Common myeloid progenitor, CD34-positive (primary cell): ENCODE measurements at regions not wholly inside any gene's neighbourhood (a gene's known extent, or its start where the extent isn't known, plus 50 kb on each side); places are given as distances from the start of the nearest gene placed in this dataset.

Experiments
- CTCF ChIA-PET: fragments of 350-600 bp; sonication (Branson Sonifier 250); formaldehyde crosslinking; loops from one replicate; lab custom pipeline; 2021; ENCODE audit warnings: antibody characterized with exemption; lab: Charles Lee
- POLR2A ChIA-PET: fragments of 350-600 bp; sonication (Branson Sonifier 250); formaldehyde crosslinking; loops from one replicate; lab custom pipeline; 2021; ENCODE audit warnings: antibody characterized with exemption; lab: Charles Lee
- DNase-seq, 3 donors: peaks; one replicate each; pipeline versions ENCODE4 v3.0.0 to v3.0.0-alpha.2; 2013
- H3K27ac ChIP-seq, 2 experiments: 1 replicate in 1 of 2; 2 replicates in 1 of 2; pipeline ENCODE4 v1.7.0; 2013; ENCODE audit warnings: inconsistent platforms in 2 of 2, low read length in 2 of 2, mild to moderate bottlenecking in 2 of 2, low read depth in 1 of 2, moderate library complexity in 1 of 2; ENCODE audit not compliant: severe bottlenecking in 2 of 2, insufficient read depth in 1 of 2, poor library complexity in 1 of 2
- H3K27me3 ChIP-seq, 5 experiments: replicated peaks in 2 of 5; 1 replicate in 3 of 5; 2 replicates in 2 of 5; pipeline versions ENCODE4 v1.6.1 to v1.7.0; 2013; ENCODE audit warnings: low read length in 4 of 5, mild to moderate bottlenecking in 2 of 5, moderate library complexity in 2 of 5, inconsistent platforms in 1 of 5; ENCODE audit not compliant: insufficient read depth in 5 of 5, control insufficient read depth in 4 of 5
- H3K36me3 ChIP-seq, 4 experiments: 1 replicate in 2 of 4; 2 replicates in 2 of 4; pipeline versions ENCODE4 v1.6.1 to v1.7.0; 2013; ENCODE audit warnings: low read length in 3 of 4, control low read depth in 1 of 4, mild to moderate bottlenecking in 1 of 4; ENCODE audit not compliant: control insufficient read depth in 4 of 4, insufficient read depth in 4 of 4
- H3K4me1 ChIP-seq, 4 experiments: 1 replicate in 3 of 4; 2 replicates in 1 of 4; pipeline versions ENCODE4 v1.6.1 to v1.7.1; 2013; ENCODE audit warnings: low read length in 3 of 4, mild to moderate bottlenecking in 3 of 4, control low read depth in 1 of 4, inconsistent platforms in 1 of 4, moderate library complexity in 1 of 4; ENCODE audit not compliant: control insufficient read depth in 4 of 4, insufficient read depth in 4 of 4; ENCODE audit errors: control extremely low read depth in 1 of 4
- H3K4me3 ChIP-seq, 7 experiments: 1 replicate in 4 of 7; 2 replicates in 3 of 7; pipeline versions ENCODE4 v1.5.1 to v1.7.0; 2013; ENCODE audit warnings: mild to moderate bottlenecking in 7 of 7, low read length in 6 of 7, moderate library complexity in 6 of 7, inconsistent platforms in 2 of 7, low read depth in 2 of 7, control low read depth in 1 of 7; ENCODE audit not compliant: insufficient read depth in 4 of 7, control insufficient read depth in 1 of 7; ENCODE audit errors: extremely low read depth in 1 of 7
- H3K9me3 ChIP-seq, 5 experiments: 1 replicate in 4 of 5; 2 replicates in 1 of 5; pipeline versions ENCODE4 v1.6.1 to v1.7.1; 2013; ENCODE audit warnings: low read length in 4 of 5, mild to moderate bottlenecking in 2 of 5, inconsistent platforms in 1 of 5, low read depth in 1 of 5, moderate library complexity in 1 of 5; ENCODE audit not compliant: control insufficient read depth in 4 of 5, insufficient read depth in 2 of 5; ENCODE audit errors: control extremely low read depth in 1 of 5
- WGBS: methylation state at CpG from one replicate; pipeline ENCODE4 v1.1.5; 2013; ENCODE audit not compliant: insufficient coverage; 5-methylcytosine and 5-hydroxymethylcytosine counted together

DNA sequence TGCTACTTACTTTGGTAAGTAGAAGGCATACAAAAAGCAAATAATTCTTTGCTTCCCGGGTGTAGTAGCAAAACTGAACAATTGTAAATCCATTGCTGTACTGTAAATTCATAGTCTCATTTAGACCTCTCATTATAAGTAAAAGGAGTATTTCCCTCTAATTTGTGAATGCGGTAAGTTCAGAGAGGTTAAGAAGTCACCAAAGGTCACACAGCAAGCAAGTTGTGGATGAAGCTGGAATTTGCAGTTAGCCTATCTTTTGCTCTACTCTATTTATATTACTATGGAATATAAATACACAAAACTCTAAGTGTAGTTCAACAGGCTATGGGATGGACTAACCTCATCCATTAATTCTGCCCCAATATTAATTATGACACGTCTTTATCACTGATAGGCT lies 508.3 kb downstream of the MCTP2 start:
- CTCF ChIA-PET = no interaction called here

DNA sequence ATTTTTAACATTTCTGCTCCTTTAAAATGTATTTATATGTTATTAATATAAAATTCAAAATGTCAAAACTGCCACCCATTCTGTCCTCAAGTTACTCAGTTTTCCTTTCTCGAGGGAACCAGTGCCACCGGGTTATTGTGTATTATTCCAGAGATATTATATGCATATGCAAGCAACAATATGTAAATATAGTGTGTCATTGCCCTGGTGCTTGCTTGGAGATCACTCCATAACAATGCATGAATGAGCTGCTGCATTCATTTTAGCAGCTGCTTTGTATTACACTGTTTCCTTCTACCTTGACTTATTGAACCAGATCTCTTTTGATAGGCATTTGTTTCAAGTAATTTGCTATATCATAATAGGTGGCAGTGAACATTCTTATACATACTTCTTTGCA lies 509.1 kb downstream of the MCTP2 start:
- Histone ChIP-seq H3K27me3 (peaks cover 0 to 24% (median 10%) of the 10 kb centered on the region in 5 experiments), H3K4me1 (no peaks in the 10 kb centered on the region), H3K9me3 (peaks cover 0 to 3% (median 0%) of the 10 kb centered on the region in 5 experiments), H3K4me3 (no peak overlapping the region), H3K27ac (no peak overlapping the region), H3K36me3 (no peaks in the 10 kb centered on the region)
- ChIA-PET POLR2A (no interaction called here), CTCF (no interaction called here)
- DNase-seq = no peak
- no CpG with 5 or more reads among the region's 2 CpGs for WGBS

More for the DNA sequence above, 508.3 kb downstream of the MCTP2 start:
- 100% methylated on average over 1 of the region's 3 CpGs for WGBS
- no peaks in the 10 kb centered on the region for H3K4me1 ChIP-seq
- peaks cover 0 to 22% (median 10%) of the 10 kb centered on the region in 5 experiments for H3K27me3 ChIP-seq
- no peaks in the 10 kb centered on the region for H3K36me3 ChIP-seq
- peaks cover 0 to 3% (median 0%) of the 10 kb centered on the region in 5 experiments for H3K9me3 ChIP-seq
- H3K27ac ChIP-seq = no peak overlapping the region
- POLR2A ChIA-PET = no interaction called here
- H3K4me3 ChIP-seq = no peak overlapping the region
- DNase-seq = no peak

GRCh38 chr15:94743668-94744067 lies 512.3 kb downstream of the MCTP2 start:
- CTCF ChIA-PET = no interaction called here
- Histone ChIP-seq H3K4me1 (no peaks in the 10 kb centered on the region), H3K36me3 (no peaks in the 10 kb centered on the region), H3K27ac (no peak overlapping the region), H3K4me3 (no peak overlapping the region), H3K27me3 (peaks cover 0 to 20% (median 8%) of the 10 kb centered on the region in 5 experiments), H3K9me3 (peaks cover 0 to 3% (median 0%) of the 10 kb centered on the region in 5 experiments)
- POLR2A ChIA-PET = no interaction called here
- WGBS = 34% methylated on average over 10 of the region's 11 CpGs
- DNase-seq = no peak

GRCh38 chr15:94744080-94744793 lies 512.9 kb downstream of the MCTP2 start:
- Histone ChIP-seq H3K4me3 (no peak overlapping the region), H3K27ac (no peak overlapping the region), H3K36me3 (no peaks in the 10 kb centered on the region), H3K27me3 (peaks cover 0 to 18% (median 8%) of the 10 kb centered on the region in 5 experiments), H3K9me3 (peaks cover 0 to 3% (median 0%) of the 10 kb centered on the region in 5 experiments), H3K4me1 (no peaks in the 10 kb centered on the region)
- WGBS = 89% methylated on average over 3 of the region's 5 CpGs
- DNase-seq = no peak
- CTCF ChIA-PET = no interaction called here
- POLR2A ChIA-PET = no interaction called here

- Histone ChIP-seq H3K27me3 (peaks cover 0 to 18% (median 8%) of the 10 kb centered on the region in 5 experiments), H3K4me1 (no peaks in the 10 kb centered on the region), H3K4me3 (no peak overlapping the region), H3K9me3 (peaks cover 0 to 3% (median 0%) of the 10 kb centered on the region in 5 experiments), H3K27ac (no peak overlapping the region), H3K36me3 (no peaks in the 10 kb centered on the region)
- ChIA-PET CTCF (no interaction called here), POLR2A (no interaction called here)
- no peak for DNase-seq
- WGBS = 95% methylated on average over 6 of the region's 7 CpGs
Measured at GRCh38 chr15:94745371-94745770, 514.0 kb downstream of the MCTP2 start.

GRCh38 chr15:94747510-94747909 lies 516.1 kb downstream of the MCTP2 start:
- CTCF ChIA-PET = no interaction called here
- no peaks in the 10 kb centered on the region for H3K4me1 ChIP-seq
- peaks cover 0 to 14% (median 4%) of the 10 kb centered on the region in 5 experiments for H3K27me3 ChIP-seq
- H3K4me3 ChIP-seq = no peak overlapping the region
- DNase-seq = no peak
- POLR2A ChIA-PET = no interaction called here
- peaks cover 0 to under 1% (median 0%) of the 10 kb centered on the region in 5 experiments for H3K9me3 ChIP-seq
- 97% methylated on average over 3 of the region's 3 CpGs for WGBS
- H3K36me3 ChIP-seq = no peaks in the 10 kb centered on the region
- no peak overlapping the region for H3K27ac ChIP-seq

DNA sequence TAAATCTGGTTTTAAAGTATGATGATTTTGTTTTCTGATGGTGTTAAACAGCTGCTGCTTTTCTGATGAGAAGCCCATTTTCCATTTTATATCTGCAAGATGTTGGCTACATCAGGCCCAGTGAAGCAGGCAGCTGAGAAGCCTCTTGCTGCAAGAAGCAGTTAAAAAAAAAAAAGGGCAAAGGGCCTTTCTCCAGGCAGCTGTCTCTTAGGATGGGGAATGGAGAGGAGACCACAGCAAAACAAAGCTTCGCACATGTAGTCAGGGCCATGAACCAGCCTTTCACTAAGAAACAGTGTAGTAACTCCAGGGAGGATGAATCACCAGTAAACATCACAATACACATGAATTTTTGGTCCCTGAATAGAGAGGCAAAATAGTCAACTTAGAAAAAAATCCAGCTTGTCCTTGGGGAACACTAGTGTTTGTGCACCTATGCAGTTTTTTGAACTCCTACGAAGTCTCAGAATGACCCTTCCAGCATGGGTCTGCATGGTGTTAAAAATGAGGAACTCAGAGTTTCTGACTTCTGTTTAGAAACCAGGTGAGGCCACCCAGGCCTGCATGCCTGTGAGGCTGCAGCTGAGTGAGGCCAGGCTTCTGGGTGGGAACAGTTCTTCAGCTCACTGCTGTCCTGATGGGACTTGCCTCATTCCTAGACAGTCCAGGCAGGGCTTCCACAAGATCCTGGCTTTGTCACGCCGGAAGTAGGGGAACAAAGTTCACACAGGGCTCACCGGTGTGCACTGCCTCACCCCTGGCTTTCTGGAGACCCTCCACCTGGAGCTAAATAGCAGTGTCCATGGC lies 518.7 kb downstream of the MCTP2 start:
- H3K9me3 ChIP-seq = no peaks in the 10 kb centered on the region
- ChIA-PET CTCF (no interaction called here), POLR2A (no interaction called here)
- H3K27ac ChIP-seq = no peak overlapping the region
- no peaks in the 10 kb centered on the region for H3K36me3 ChIP-seq
- WGBS = 80% methylated on average over 4 of the region's 5 CpGs
- H3K4me1 ChIP-seq = no peaks in the 10 kb centered on the region
- no peak overlapping the region for H3K4me3 ChIP-seq
- DNase-seq = no peak
- H3K27me3 ChIP-seq = peaks cover 0 to 4% (median 2%) of the 10 kb centered on the region in 5 experiments
